Fibroblast of mammary gland (primary cell): ENCODE measurements at regions not wholly inside any gene's neighbourhood (a gene's known extent, or its start where the extent isn't known, plus 50 kb on each side); places are given as distances from the start of the nearest gene placed in this dataset.

Experiments used
- DNase-seq: peaks from one replicate; pipeline ENCODE4 v3.0.0-alpha.2; 2010; ENCODE audit warnings: low read depth
- H3K4me3 ChIP-seq: 2 replicates; pipeline ENCODE4 v1.5.1; 2011; ENCODE audit warnings: low read depth, mild to moderate bottlenecking, low read length, moderate library complexity; ENCODE audit not compliant: control insufficient read depth
- TF ChIP-seq, protein P1 (sequence below): conservative IDR thresholded peaks from 2 replicates; pipeline ENCODE4 v1.5.1; 2011; ENCODE audit warnings: low read depth, low read length, inconsistent platforms; ENCODE audit not compliant: control insufficient read depth, insufficient read depth

DNA sequence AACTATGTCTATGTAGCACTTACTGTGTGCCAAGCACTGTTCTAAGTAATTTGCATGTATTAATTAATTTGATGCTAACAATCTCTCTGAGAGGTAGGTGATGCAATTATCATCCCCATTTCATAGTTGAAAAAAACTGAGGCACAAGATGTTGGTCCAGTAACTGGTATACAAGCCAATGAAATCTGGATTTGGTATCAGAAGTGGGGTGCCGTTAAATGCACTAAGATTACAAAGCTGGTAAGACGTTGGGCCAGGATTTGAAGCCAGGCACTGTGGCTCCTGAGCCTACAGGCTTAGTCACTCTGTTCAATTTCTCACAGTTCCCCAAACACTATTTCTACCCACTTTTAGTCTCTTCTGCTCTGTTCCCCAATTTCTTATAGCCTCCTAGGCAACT is 70.4 kb upstream of the CACNA1A start:
- TF ChIP-seq, protein P1, sequence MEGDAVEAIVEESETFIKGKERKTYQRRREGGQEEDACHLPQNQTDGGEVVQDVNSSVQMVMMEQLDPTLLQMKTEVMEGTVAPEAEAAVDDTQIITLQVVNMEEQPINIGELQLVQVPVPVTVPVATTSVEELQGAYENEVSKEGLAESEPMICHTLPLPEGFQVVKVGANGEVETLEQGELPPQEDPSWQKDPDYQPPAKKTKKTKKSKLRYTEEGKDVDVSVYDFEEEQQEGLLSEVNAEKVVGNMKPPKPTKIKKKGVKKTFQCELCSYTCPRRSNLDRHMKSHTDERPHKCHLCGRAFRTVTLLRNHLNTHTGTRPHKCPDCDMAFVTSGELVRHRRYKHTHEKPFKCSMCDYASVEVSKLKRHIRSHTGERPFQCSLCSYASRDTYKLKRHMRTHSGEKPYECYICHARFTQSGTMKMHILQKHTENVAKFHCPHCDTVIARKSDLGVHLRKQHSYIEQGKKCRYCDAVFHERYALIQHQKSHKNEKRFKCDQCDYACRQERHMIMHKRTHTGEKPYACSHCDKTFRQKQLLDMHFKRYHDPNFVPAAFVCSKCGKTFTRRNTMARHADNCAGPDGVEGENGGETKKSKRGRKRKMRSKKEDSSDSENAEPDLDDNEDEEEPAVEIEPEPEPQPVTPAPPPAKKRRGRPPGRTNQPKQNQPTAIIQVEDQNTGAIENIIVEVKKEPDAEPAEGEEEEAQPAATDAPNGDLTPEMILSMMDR = no peak
- no peak overlapping the region for H3K4me3 ChIP-seq
- no peak for DNase-seq

DNA sequence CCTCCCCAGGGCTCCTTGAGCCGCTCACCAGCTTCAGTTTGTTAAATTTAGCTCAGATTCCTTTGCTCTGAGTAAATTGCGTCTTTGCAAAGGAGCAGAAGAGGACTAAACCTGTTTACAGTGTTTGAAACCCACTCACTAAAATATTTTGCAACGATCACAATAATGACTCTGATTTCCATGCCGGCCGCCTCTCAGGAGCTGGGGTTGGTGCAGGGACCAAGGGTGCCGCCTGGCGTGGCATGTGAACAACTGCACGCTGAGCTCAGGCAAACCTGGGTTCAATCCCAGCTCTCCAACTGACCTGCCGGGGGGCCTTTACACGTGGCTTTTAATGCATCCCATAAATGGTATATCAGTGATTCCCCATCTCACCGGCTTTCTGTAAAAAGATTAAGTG is 68.7 kb upstream of the CACNA1A start:
- TF ChIP-seq, protein P1 = peak; percentile 35
- peak; percentile 12 for DNase-seq
- no peak overlapping the region for H3K4me3 ChIP-seq

DNA sequence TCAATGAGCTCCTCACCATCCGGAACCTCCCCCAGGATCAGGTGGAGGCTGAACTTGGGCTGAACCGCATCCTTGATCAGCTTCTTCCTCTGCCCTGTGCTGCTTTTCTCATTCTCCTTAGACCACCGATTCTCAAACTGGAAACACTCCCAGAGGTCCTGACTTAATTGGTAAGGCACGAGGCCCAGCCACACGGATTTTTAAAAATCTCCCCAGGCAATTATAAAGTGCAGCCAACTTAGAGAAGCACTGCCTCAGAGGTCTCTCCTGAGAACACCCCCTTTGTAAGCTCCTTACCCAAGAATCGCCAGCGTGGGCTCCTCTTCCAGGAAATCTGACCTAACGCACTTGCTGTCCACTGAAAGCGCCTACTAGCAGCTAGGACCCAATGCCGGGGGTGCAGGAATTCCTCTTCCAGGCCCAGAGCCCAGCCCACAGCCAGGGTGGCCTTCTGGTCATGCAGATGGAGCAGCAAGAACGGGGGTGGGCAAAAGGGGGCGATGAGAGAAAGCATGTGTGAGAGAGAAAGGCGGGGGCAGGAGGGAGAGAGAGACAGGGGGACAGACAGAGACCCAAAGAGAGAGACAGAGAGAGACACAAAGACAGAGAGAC is 66.9 kb upstream of the CACNA1A start:
- no peak for DNase-seq
- TF ChIP-seq, protein P1 = no peak
- no peak overlapping the region for H3K4me3 ChIP-seq

DNA sequence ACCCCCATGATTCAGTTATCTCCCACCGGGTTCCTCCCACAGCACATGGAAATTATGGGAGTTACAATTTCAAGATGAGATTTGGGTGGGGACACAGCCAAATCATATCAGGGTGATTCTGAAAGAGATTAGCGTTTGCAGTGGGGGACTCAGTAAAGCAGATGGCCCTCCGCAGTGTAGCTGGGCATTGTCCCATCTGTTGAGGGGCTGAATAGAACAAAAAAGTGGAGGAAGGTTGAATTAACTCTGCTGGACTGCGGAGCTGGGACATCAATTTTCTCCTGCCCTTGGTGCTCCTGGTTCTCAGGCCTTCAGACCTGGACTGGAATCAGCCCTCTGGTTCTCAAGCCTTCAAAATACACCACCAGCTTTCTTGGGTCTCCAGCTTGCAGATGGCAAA is 55.2 kb upstream of the CACNA1A start:
- TF ChIP-seq, protein P1 = no peak
- H3K4me3 ChIP-seq = no peak overlapping the region
- DNase-seq = no peak

DNA sequence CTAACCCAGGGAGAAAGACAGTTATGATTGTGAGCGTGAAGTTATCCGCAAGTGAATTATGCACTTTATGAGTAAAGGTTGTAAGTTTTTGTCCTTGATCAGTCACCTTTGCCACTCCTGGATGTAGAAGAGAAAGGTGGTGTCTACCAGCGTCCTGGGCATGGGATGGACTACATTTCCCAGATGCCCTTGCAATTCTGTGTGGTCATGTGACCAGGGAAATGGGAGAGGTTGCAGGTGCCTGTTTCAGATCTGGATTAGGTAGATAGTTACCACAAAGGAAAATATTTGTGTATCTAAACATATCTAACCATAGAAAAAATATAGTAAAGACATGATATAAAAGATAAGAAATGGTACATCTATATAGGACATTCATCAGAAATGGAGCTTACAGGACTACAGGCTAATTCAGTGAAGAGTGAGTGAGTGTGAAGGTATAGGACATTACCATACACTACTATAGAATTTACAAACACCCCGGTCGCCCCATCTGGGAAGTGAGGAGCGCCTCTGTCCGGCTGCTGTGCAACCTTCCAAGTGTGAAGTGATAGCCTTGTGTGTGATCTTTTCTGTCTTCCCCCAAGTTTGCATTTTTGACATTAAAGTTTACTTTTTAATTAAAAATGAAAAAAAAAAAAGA is 51.6 kb upstream of the CACNA1A start:
- DNase-seq = no peak
- TF ChIP-seq, protein P1 = no peak

DNA sequence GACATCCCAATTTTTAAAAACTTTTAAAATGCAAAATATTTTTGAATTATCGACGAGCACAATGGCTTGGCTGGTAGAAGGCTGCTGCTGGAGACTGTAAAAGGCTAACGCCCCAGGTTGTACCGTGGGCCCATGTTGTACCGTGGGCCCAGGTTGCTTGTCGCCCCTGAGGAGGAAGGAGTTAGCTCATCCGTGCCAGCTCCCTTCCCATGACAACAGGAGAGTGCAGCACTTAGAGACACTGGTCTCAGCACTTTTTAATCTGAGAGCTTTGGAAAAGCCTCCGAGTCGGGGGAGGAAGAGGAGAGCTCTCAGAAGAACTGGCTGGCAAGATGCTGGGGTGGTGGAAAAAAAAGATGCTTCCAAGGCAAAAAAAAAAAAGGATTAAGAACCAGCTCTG is 50.3 kb upstream of the CACNA1A start:
- TF ChIP-seq, protein P1 = no peak
- DNase-seq = no peak
- H3K4me3 ChIP-seq = no peak overlapping the region

More for the DNA sequence above, 51.6 kb upstream of the CACNA1A start:
- no peak overlapping the region for H3K4me3 ChIP-seq
